Anterior cingulate cortex (tissue), 58 donors: ENCODE measurements at regions not wholly inside any gene's neighbourhood (a gene's known extent, or its start where the extent isn't known, plus 50 kb on each side); places are given as distances from the start of the nearest gene placed in this dataset.

Experiments used
- DNase-seq, 58 donors: peaks; one replicate each; lab custom pipeline; 2025; lab: John Stamatoyannopoulos, UW

- DNase-seq, result no peak
Observed at GRCh38 chr18:28523758-28524475, 347.0 kb upstream of the CDH2 start.

GRCh38 chr18:28522236-28522635 lies 345.3 kb upstream of the CDH2 start:
- DNase-seq, result no peak

- DNase-seq, result no peak
Observed at GRCh38 chr18:28519997-28520396, 343.1 kb upstream of the CDH2 start.

- DNase-seq, result no peak
Observed at GRCh38 chr18:28514699-28515098, 337.8 kb upstream of the CDH2 start.

- DNase-seq, result no peak
Observed at GRCh38 chr18:28512357-28512756, 335.4 kb upstream of the CDH2 start.

GRCh38 chr18:28511413-28511821 lies 334.5 kb upstream of the CDH2 start:
- no peak for DNase-seq

- no peak for DNase-seq
Observed at GRCh38 chr18:28510210-28510609, 333.3 kb upstream of the CDH2 start.

GRCh38 chr18:28504066-28504465 lies 327.1 kb upstream of the CDH2 start:
- DNase-seq, result no peak

- no peak for DNase-seq
Observed at GRCh38 chr18:28494151-28494550, 317.2 kb upstream of the CDH2 start.

- DNase-seq, result no peak
Observed at GRCh38 chr18:28485918-28486317, 309.0 kb upstream of the CDH2 start.

- DNase-seq, result no peak
Observed at GRCh38 chr18:28485210-28485801, 308.4 kb upstream of the CDH2 start.

- no peak for DNase-seq
Observed at GRCh38 chr18:28478531-28478930, 301.6 kb upstream of the CDH2 start.

- no peak for DNase-seq
Observed at GRCh38 chr18:28476302-28476701, 299.4 kb upstream of the CDH2 start.

- DNase-seq, result no peak
Observed at GRCh38 chr18:28469946-28470345, 293.0 kb upstream of the CDH2 start.

GRCh38 chr18:28468901-28469300 lies 292.0 kb upstream of the CDH2 start:
- DNase-seq, result no peak

GRCh38 chr18:28466204-28466603 lies 289.3 kb upstream of the CDH2 start:
- DNase-seq, result no peak

- DNase-seq, result no peak
Observed at GRCh38 chr18:28459587-28459986, 282.7 kb upstream of the CDH2 start.

- DNase-seq, result no peak
Observed at GRCh38 chr18:28458751-28459150, 281.8 kb upstream of the CDH2 start.

GRCh38 chr18:28457784-28458183 lies 280.9 kb upstream of the CDH2 start:
- DNase-seq, result no peak

- no peak for DNase-seq
Observed at GRCh38 chr18:28455971-28456370, 279.0 kb upstream of the CDH2 start.

GRCh38 chr18:28439870-28440269 lies 262.9 kb upstream of the CDH2 start:
- DNase-seq, result no peak

GRCh38 chr18:28438381-28438780 lies 261.5 kb upstream of the CDH2 start:
- DNase-seq, result no peak

GRCh38 chr18:28432339-28432738 lies 255.4 kb upstream of the CDH2 start:
- DNase-seq, result no peak
